Nephron (organoid): ENCODE measurements at regions not wholly inside any gene's neighbourhood (a gene's known extent, or its start where the extent isn't known, plus 50 kb on each side); places are given as distances from the start of the nearest gene placed in this dataset.

Experiments used
- H3K27ac Mint-ChIP-seq, 3 experiments: 2 replicates each; pipeline ENCODE4 v1.8.0; 2020; ENCODE audit warnings: mixed read lengths in 3 of 3, mild to moderate bottlenecking in 2 of 3, moderate library complexity in 1 of 3
- H3K27me3 Mint-ChIP-seq: 2 replicates; pipeline ENCODE4 v1.8.0; 2021; ENCODE audit warnings: low read depth, mild to moderate bottlenecking, moderate library complexity, mixed read lengths
- H3K36me3 Mint-ChIP-seq: 2 replicates; pipeline ENCODE4 v1.8.0; 2020; ENCODE audit warnings: low read depth, mixed read lengths
- H3K4me1 Mint-ChIP-seq: 2 replicates; pipeline ENCODE4 v1.8.0; 2020; ENCODE audit warnings: mixed read lengths
- H3K4me3 Mint-ChIP-seq, 3 experiments: 2 replicates each; pipeline ENCODE4 v1.8.0; 2020; ENCODE audit warnings: mild to moderate bottlenecking in 3 of 3, mixed read lengths in 3 of 3, moderate library complexity in 2 of 3
- H3K9me3 Mint-ChIP-seq: 2 replicates; pipeline ENCODE4 v1.8.0; 2020; ENCODE audit warnings: mixed read lengths
- CTCF ChIP-seq, 3 experiments: fragments of 200-600 bp; sonication (generic); IDR thresholded peaks; one replicate each; pipeline ENCODE4 v1.5.0; 2021; ENCODE audit warnings: antibody characterized with exemption in 3 of 3; ENCODE audit not compliant: unreplicated experiment in 3 of 3

- Mint-ChIP-seq H3K27me3 (no peaks in the 10 kb centered on the region), H3K4me1 (peaks cover 6% of the 10 kb centered on the region), H3K9me3 (no peaks in the 10 kb centered on the region), H3K36me3 (no peaks in the 10 kb centered on the region), H3K4me3 (no peak overlapping the region), H3K27ac (no peak overlapping the region)
- TF ChIP-seq CTCF (IDR thresholded peaks at IDR 0.05; ENCODE audit: unreplicated experiment in 3 of 3), result no peak
Measured at GRCh38 chr6:16078064-16078463, 50.8 kb upstream of the MYLIP start.

- Mint-ChIP-seq H3K4me1 (peaks cover 9% of the 10 kb centered on the region), H3K27me3 (no peaks in the 10 kb centered on the region), H3K4me3 (no peak overlapping the region), H3K9me3 (peaks cover 7% of the 10 kb centered on the region), H3K36me3 (no peaks in the 10 kb centered on the region), H3K27ac (no peak overlapping the region)
- no peak for TF ChIP-seq CTCF (IDR thresholded peaks at IDR 0.05; ENCODE audit: unreplicated experiment in 3 of 3)
Measured at GRCh38 chr6:16069671-16070070, 59.2 kb upstream of the MYLIP start.

GRCh38 chr6:16069222-16069621 is 59.7 kb upstream of the MYLIP start:
- Mint-ChIP-seq H3K4me3 (no peak overlapping the region), H3K27ac (no peak overlapping the region), H3K4me1 (peaks cover 9% of the 10 kb centered on the region), H3K9me3 (peaks cover 7% of the 10 kb centered on the region), H3K36me3 (no peaks in the 10 kb centered on the region), H3K27me3 (no peaks in the 10 kb centered on the region)
- TF ChIP-seq CTCF (IDR thresholded peaks at IDR 0.05; ENCODE audit: unreplicated experiment in 3 of 3), result no peak

- H3K36me3 Mint-ChIP-seq, result no peaks in the 10 kb centered on the region
- peaks cover 7% of the 10 kb centered on the region for H3K9me3 Mint-ChIP-seq
- H3K27me3 Mint-ChIP-seq, result peaks cover 5% of the 10 kb centered on the region
- peaks cover 18% of the 10 kb centered on the region for H3K4me1 Mint-ChIP-seq
- H3K27ac Mint-ChIP-seq, result no peak overlapping the region
- H3K4me3 Mint-ChIP-seq, result no peak overlapping the region
- no peak for TF ChIP-seq CTCF (IDR thresholded peaks at IDR 0.05; ENCODE audit: unreplicated experiment in 3 of 3)
Measured at GRCh38 chr6:16067568-16067967, 61.3 kb upstream of the MYLIP start.

- peak overlapping the region; percentile 44 to 71 (median 66) for H3K27ac Mint-ChIP-seq
- no peaks in the 10 kb centered on the region for H3K36me3 Mint-ChIP-seq
- H3K27me3 Mint-ChIP-seq, result peaks cover 5% of the 10 kb centered on the region
Measured at GRCh38 chr6:16064671-16065072, 64.2 kb upstream of the MYLIP start.

More at GRCh38 chr6:16064671-16065072, 64.2 kb upstream of the MYLIP start:
- Mint-ChIP-seq H3K9me3 (no peaks in the 10 kb centered on the region), H3K4me1 (peaks cover 25% of the 10 kb centered on the region), H3K4me3 (no peak overlapping the region)
- TF ChIP-seq CTCF (IDR thresholded peaks at IDR 0.05; ENCODE audit: unreplicated experiment in 3 of 3), result no peak
